Transverse colon (tissue), 4 donors: ENCODE measurements at regions not wholly inside any gene's neighbourhood (a gene's known extent, or its start where the extent isn't known, plus 50 kb on each side); places are given as distances from the start of the nearest gene placed in this dataset.

Source experiments
- DNase-seq: peaks from one replicate; pipeline ENCODE4 v3.0.0-alpha.2; 2019
- H3K27ac ChIP-seq, 4 donors: fragments of 200-600 bp; sonication (generic); 2 replicates each; pipeline ENCODE4 v1.5.1; 2016 to 2018; ENCODE audit warnings: inconsistent platforms in 4 of 4
- H3K27me3 ChIP-seq: fragments of 200-600 bp; sonication (generic); 2 replicates; pipeline ENCODE4 v1.5.1; 2017; ENCODE audit warnings: inconsistent platforms
- H3K36me3 ChIP-seq, 4 donors: fragments of 200-600 bp; sonication (generic); 2 replicates each; pipeline ENCODE4 v1.5.1; 2017 to 2019; ENCODE audit warnings: inconsistent platforms in 4 of 4
- H3K4me1 ChIP-seq, 4 donors: fragments of 200-600 bp; sonication (generic); 2 replicates each; pipeline ENCODE4 v1.5.1; 2017 to 2020; ENCODE audit warnings: inconsistent platforms in 4 of 4
- H3K4me3 ChIP-seq, 4 donors: fragments of 200-600 bp; sonication (generic); 1 replicate in 1 of 4; 2 replicates in 3 of 4; pipeline versions ENCODE4 v1.5.1 to v1.6.1; 2017 to 2019; ENCODE audit warnings: inconsistent platforms in 4 of 4
- H3K9me3 ChIP-seq, 2 donors: fragments of 200-600 bp; sonication (generic); 2 replicates each; pipeline ENCODE4 v1.5.1; 2017 to 2019; ENCODE audit warnings: inconsistent platforms in 2 of 2
- CTCF ChIP-seq, 5 experiments: fragments of 200-600 bp in 3 of 5; fragments of 450-650 bp in 2 of 5; sonication (generic) in 3 of 5; IDR thresholded peaks; 1 replicate in 2 of 5; 2 replicates in 3 of 5; pipeline ENCODE4 v1.5.1; 2016 to 2017; ENCODE audit warnings: antibody characterized with exemption in 5 of 5, inconsistent platforms in 3 of 5, mild to moderate bottlenecking in 2 of 5, moderate library complexity in 1 of 5
- EP300 ChIP-seq: sonication (generic); formaldehyde crosslinking; IDR thresholded peaks from one replicate; pipeline ENCODE4 v1.6.1; 2017; ENCODE audit warnings: antibody characterized with exemption, low read depth
- POLR2A ChIP-seq: fragments of 450-650 bp; IDR thresholded peaks from one replicate; pipeline ENCODE4 v1.6.1; 2016; ENCODE audit warnings: antibody characterized with exemption, mild to moderate bottlenecking, moderate library complexity
- POLR2AphosphoS5 ChIP-seq, 3 donors: sonication (generic); formaldehyde crosslinking; IDR thresholded peaks; one replicate each; pipeline ENCODE4 v1.6.1; 2016; ENCODE audit warnings: antibody characterized with exemption in 3 of 3
- WGBS, 2 donors: methylation state at CpG; one replicate each; pipeline ENCODE4 v1.1.5; 2018; ENCODE audit warnings: low coverage in 1 of 2; 5-methylcytosine and 5-hydroxymethylcytosine counted together
- in situ Hi-C, 4 donors: fragments of 200-750 bp; cut with MboI; loops; one replicate each; pipeline versions ENCODE4 v1.15.0 to v1.15.1; 2017; ENCODE audit warnings: low sequenced_read_pairs in 3 of 4, low pct_ligation_motif_present in 1 of 4, low pct_unique_long_range_greater_than_20kb in 1 of 4
- intact Hi-C: fragments of 100-400 bp; cut with DNase I; formaldehyde crosslinking; loops from one replicate; pipeline ENCODE4 v1.15.1; 2023; ENCODE audit warnings: low total_unique reads

- intact Hi-C loops: no loop called here
- WGBS, 2 donors: 88 to 92% methylated on average over 4 of the region's 4 CpGs
- H3K36me3 ChIP-seq: no peaks in the 10 kb centered on the region
These were observed 329.6 kb downstream of the COG6 start for GRCh38 chr13:39985071-39985470.

GRCh38 chr13:39988351-39988750, 332.9 kb downstream of the COG6 start:
- Histone ChIP-seq H3K27me3 (no peaks in the 10 kb centered on the region), H3K9me3 (no peaks in the 10 kb centered on the region), H3K27ac (no peak overlapping the region), H3K4me3 (no peak overlapping the region), H3K4me1 (no peaks in the 10 kb centered on the region), H3K36me3 (no peaks in the 10 kb centered on the region)
- intact Hi-C loops: no loop called here
- no peak for TF ChIP-seq EP300
- no peak for TF ChIP-seq POLR2AphosphoS5 (IDR thresholded peaks at IDR 0.05)
- TF ChIP-seq CTCF (IDR thresholded peaks at IDR 0.05): no peak
- TF ChIP-seq POLR2A: no peak
- in situ Hi-C loops: no loop called here
- DNase-seq: no peak
- WGBS, 2 donors: 72 to 87% methylated on average over 5 to 6 of the region's 6 CpGs

More at GRCh38 chr13:39985071-39985470, 329.6 kb downstream of the COG6 start:
- no peak for DNase-seq
- Histone ChIP-seq H3K4me1 (no peaks in the 10 kb centered on the region), H3K27ac (no peak overlapping the region), H3K27me3 (no peaks in the 10 kb centered on the region), H3K9me3 (no peaks in the 10 kb centered on the region), H3K4me3 (no peak overlapping the region)
- no peak for TF ChIP-seq POLR2AphosphoS5 (IDR thresholded peaks at IDR 0.05)
- TF ChIP-seq POLR2A: no peak
- TF ChIP-seq EP300: no peak
- no peak for TF ChIP-seq CTCF (IDR thresholded peaks at IDR 0.05)
- in situ Hi-C loops: no loop called here

- no peak for DNase-seq
- in situ Hi-C loops (no loop called here), intact Hi-C loops (no loop called here)
- H3K27ac ChIP-seq: no peak overlapping the region
- 78 to 80% methylated on average over 6 of the region's 6 CpGs for WGBS, 2 donors
- no peaks in the 10 kb centered on the region for H3K36me3 ChIP-seq
- no peak overlapping the region for H3K4me3 ChIP-seq
- no peaks in the 10 kb centered on the region for H3K4me1 ChIP-seq
- no peaks in the 10 kb centered on the region for H3K27me3 ChIP-seq
- H3K9me3 ChIP-seq: no peaks in the 10 kb centered on the region
- TF ChIP-seq CTCF (IDR thresholded peaks at IDR 0.05) (no peak), POLR2AphosphoS5 (IDR thresholded peaks at IDR 0.05) (no peak), EP300 (no peak), POLR2A (no peak)
These were observed 342.7 kb downstream of the COG6 start for GRCh38 chr13:39998166-39998565.

- 74 to 81% methylated on average over 5 of the region's 5 CpGs for WGBS, 2 donors
- Histone ChIP-seq H3K4me3 (no peak overlapping the region), H3K4me1 (no peaks in the 10 kb centered on the region), H3K9me3 (no peaks in the 10 kb centered on the region), H3K27me3 (no peaks in the 10 kb centered on the region), H3K36me3 (no peaks in the 10 kb centered on the region), H3K27ac (no peak overlapping the region)
- TF ChIP-seq EP300 (no peak), POLR2A (no peak), POLR2AphosphoS5 (IDR thresholded peaks at IDR 0.05) (no peak)
- intact Hi-C loops: no loop called here
- DNase-seq: no peak
- in situ Hi-C loops: no loop called here
These were observed 346.6 kb downstream of the COG6 start for GRCh38 chr13:40002016-40002415.

GRCh38 chr13:40013554-40013953, 358.1 kb downstream of the COG6 start:
- TF ChIP-seq CTCF (IDR thresholded peaks at IDR 0.05) (no peak), POLR2AphosphoS5 (IDR thresholded peaks at IDR 0.05) (no peak), EP300 (no peak), POLR2A (no peak)
- no peak overlapping the region for H3K27ac ChIP-seq
- no peaks in the 10 kb centered on the region for H3K9me3 ChIP-seq
- 63 to 100% methylated on average over 1 to 2 of the region's 2 CpGs for WGBS, 2 donors
- no peaks in the 10 kb centered on the region for H3K27me3 ChIP-seq
- in situ Hi-C loops (no loop called here), intact Hi-C loops (no loop called here)
- H3K4me1 ChIP-seq: no peaks in the 10 kb centered on the region
- no peak overlapping the region for H3K4me3 ChIP-seq
- no peaks in the 10 kb centered on the region for H3K36me3 ChIP-seq
- DNase-seq: no peak
